ENCODE measurements at regions not wholly inside any gene's neighbourhood (a gene's known extent, or its start where the extent isn't known, plus 50 kb on each side); places are given as distances from the start of the nearest gene placed in this dataset.

DNA sequence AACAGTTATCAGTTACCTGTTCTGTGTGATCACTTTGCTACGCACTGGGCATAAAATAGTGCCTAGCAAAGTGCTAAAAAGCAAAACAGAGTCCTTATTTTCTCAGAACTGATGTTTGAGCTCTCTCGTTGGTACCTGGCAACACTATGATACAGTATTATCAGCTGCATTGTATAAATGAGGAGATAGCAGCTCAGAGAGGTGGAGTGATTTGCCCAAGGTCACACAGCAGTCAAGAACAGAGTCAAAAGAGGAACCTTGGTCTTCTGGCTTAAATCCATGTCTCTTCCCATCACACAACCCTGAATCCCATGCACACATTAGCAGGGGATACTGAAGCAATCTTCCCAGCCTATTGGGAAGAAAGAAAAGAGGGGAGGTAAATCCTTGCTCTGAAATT lies 580.5 kb downstream of the SOX6 start:
- Histone ChIP-seq H2BK20ac (ENCODE audit: low read depth, low read length, poor library complexity, severe bottlenecking) (no peak overlapping the region), H3K23ac (ENCODE audit: insufficient read length, low read depth, low read length) (no peak overlapping the region), H3K18ac (ENCODE audit: insufficient read length, low read depth, low read length) (no peak overlapping the region), H2BK120ac (ENCODE audit: low read depth, low read length, poor library complexity, severe bottlenecking) (no peak overlapping the region), H3K56ac (ENCODE audit: insufficient read length, low read depth, low read length) (no peak overlapping the region), H4K5ac (ENCODE audit: insufficient read length, low read depth, low read length) (no peak overlapping the region), H3K27me3 (ENCODE audit: insufficient read depth, low read length) (no peaks in the 10 kb centered on the region), H4K20me1 (ENCODE audit: control insufficient read depth, insufficient read depth, insufficient read length) (no peaks in the 10 kb centered on the region), H3K14ac (ENCODE audit: insufficient read depth, low read length) (no peak overlapping the region), H3K79me2 (ENCODE audit: insufficient read depth, low read length) (no peaks in the 10 kb centered on the region), H3K79me1 (ENCODE audit: insufficient read depth, low read depth, low read length, poor library complexity, severe bottlenecking) (no peaks in the 10 kb centered on the region), H3K4me1 (ENCODE audit: insufficient read depth, low read length) (no peaks in the 10 kb centered on the region), H4K8ac (replicated peaks; ENCODE audit: insufficient read length, low read depth, low read length) (no peak overlapping the region), H4K91ac (ENCODE audit: insufficient read length, low read depth, low read length) (no peak overlapping the region), H3K23me2 (ENCODE audit: insufficient read length, low read depth, low read length, poor library complexity, severe bottlenecking) (no peaks in the 10 kb centered on the region), H2BK15ac (ENCODE audit: low read depth, low read length) (no peak overlapping the region), H2BK5ac (ENCODE audit: insufficient read length, low read length) (no peak overlapping the region), H3K9ac (ENCODE audit: extremely low read depth, insufficient read length, low read length) (no peak overlapping the region), H2AK5ac (ENCODE audit: insufficient read length, low read length) (no peak overlapping the region), H3K4me2 (ENCODE audit: insufficient read depth, insufficient read length, low read length) (no peak overlapping the region), H3K4ac (ENCODE audit: low read depth, low read length) (no peak overlapping the region), H3T11ph (ENCODE audit: low read length) (no peak overlapping the region), H3K27ac (ENCODE audit: insufficient read length, low read depth, low read length) (no peak overlapping the region), H2AFZ (ENCODE audit: low read length) (no peak overlapping the region), H2BK12ac (ENCODE audit: insufficient read length, low read depth, low read length) (no peak overlapping the region), H3K9me3 (ENCODE audit: control insufficient read depth, low read depth, low read length) (no peaks in the 10 kb centered on the region)
- Mint-ChIP-seq H3K36me3 (ENCODE audit: insufficient read depth in 1 of 3, low read depth in 3 of 3) (no peaks in the 10 kb centered on the region), H3K27me3 (ENCODE audit: low read depth) (no peaks in the 10 kb centered on the region; the same call in 1 of the 2 replicates), H3K4me1 (peaks cover 0 to 12% of the 10 kb centered on the region in 2 experiments; a peak in 2 of 4 replicates), H3K27ac (no peak overlapping the region), H3K9me3 (no peaks in the 10 kb centered on the region), H3K4me3 (no peak overlapping the region)
- DNase-seq, result no peak
- no peak for TF ChIP-seq CTCF (conservative IDR thresholded peaks at IDR 0.05)
- no CpG with 5 or more reads among the region's 2 CpGs for WGBS (ENCODE audit: extremely low coverage, insufficient read length, low lambda C conversion rate)

Measured in H9 (cell line).